MCF 10A (cell line): ENCODE measurements at regions not wholly inside any gene's neighbourhood (a gene's known extent, or its start where the extent isn't known, plus 50 kb on each side); places are given as distances from the start of the nearest gene placed in this dataset.

Source experiments
- BruUV-seq: library from RNA; stranded (reverse); fragments of 400-500 nt; replicated peaks from 2 replicates; lab custom pipeline; 2021; lab: Mats Ljungman, UMichigan
- CTCF ChIA-PET: fragments of 300-600 bp; sonication (Branson Sonifier 250); formaldehyde crosslinking; extraction: SDS; loops from one replicate; lab custom pipeline; 2021; ENCODE audit warnings: antibody characterized with exemption, inconsistent platforms; lab: Yijun Ruan, JAX
- POLR2A ChIA-PET: fragments of 300-600, 350-650 bp; sonication (Branson Sonifier 250); formaldehyde crosslinking; extraction: SDS; loops from one replicate; lab custom pipeline; 2020; ENCODE audit warnings: antibody characterized with exemption, inconsistent platforms; lab: Yijun Ruan, JAX
- DNase-seq: peaks from one replicate; pipeline ENCODE4 v3.0.0-alpha.2; 2018; ENCODE audit not compliant: unreplicated experiment
- H3K27ac Mint-ChIP-seq: one replicate; pipeline ENCODE4 v1.8.0; 2022; ENCODE audit warnings: mild to moderate bottlenecking, low read depth, mixed read lengths; ENCODE audit not compliant: unreplicated experiment
- H3K27me3 Mint-ChIP-seq: one replicate; pipeline ENCODE4 v1.8.0; 2022; ENCODE audit warnings: mixed read lengths; ENCODE audit not compliant: insufficient read depth, unreplicated experiment
- H3K36me3 Mint-ChIP-seq: one replicate; pipeline ENCODE4 v1.8.0; 2022; ENCODE audit warnings: mild to moderate bottlenecking, moderate library complexity, mixed read lengths; ENCODE audit not compliant: insufficient read depth, unreplicated experiment
- H3K4me1 Mint-ChIP-seq: one replicate; pipeline ENCODE4 v1.8.0; 2022; ENCODE audit warnings: mixed read lengths; ENCODE audit not compliant: insufficient read depth, unreplicated experiment
- H3K4me3 Mint-ChIP-seq: one replicate; pipeline ENCODE4 v1.8.0; 2022; ENCODE audit warnings: mild to moderate bottlenecking, moderate library complexity, mixed read lengths; ENCODE audit not compliant: unreplicated experiment
- H3K9me3 Mint-ChIP-seq: one replicate; pipeline ENCODE4 v1.8.0; 2022; ENCODE audit warnings: mixed read lengths; ENCODE audit not compliant: unreplicated experiment
- intact Hi-C: fragments of 100-400 bp; cut with micrococcal nuclease; formaldehyde crosslinking; loops from 2 replicates; pipeline ENCODE4 v1.14.1; 2022
- TF ChIP-seq, protein P1 (sequence below): fragments of 200-600 bp; IDR thresholded peaks from one replicate; pipeline ENCODE4 v1.8.0; 2022; ENCODE audit warnings: antibody characterized with exemption, mild to moderate bottlenecking; ENCODE audit not compliant: unreplicated experiment

DNA sequence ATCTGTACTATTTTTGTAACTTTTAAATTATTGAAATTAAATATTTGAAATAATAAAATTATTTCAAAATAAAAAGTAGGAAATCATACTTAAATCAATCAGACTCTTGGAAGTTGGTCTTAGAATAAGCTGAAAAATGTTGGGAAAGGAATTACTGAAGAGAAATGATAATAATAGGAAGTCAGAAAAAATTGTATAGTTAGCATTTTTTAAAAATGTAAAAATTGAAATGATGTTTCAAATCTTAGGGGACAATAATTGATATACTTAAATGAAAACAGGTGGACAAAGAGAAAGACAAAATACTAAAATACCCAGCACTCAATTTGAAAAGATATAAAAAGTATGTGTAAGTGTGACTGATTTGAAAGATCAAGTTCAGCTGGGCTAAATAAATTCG lies 186.1 kb downstream of the BMP2 start:
- CTCF ChIA-PET: no interaction called here
- POLR2A ChIA-PET: interaction anchor here (1.1 kb wide), 1 partner anchor 19 kb away, joined by 3 read pairs; no protein-coding TSS in a partner anchor
- intact Hi-C loops: no loop called here
- Mint-ChIP-seq H3K9me3 (peaks cover 9% of the 10 kb centered on the region), H3K4me1 (peaks cover 15% of the 10 kb centered on the region), H3K4me3 (no peak overlapping the region), H3K27me3 (no peaks in the 10 kb centered on the region), H3K27ac (no peak overlapping the region), H3K36me3 (no peaks in the 10 kb centered on the region)
- no TSS peak for BruUV-seq
- TF ChIP-seq, protein P1, sequence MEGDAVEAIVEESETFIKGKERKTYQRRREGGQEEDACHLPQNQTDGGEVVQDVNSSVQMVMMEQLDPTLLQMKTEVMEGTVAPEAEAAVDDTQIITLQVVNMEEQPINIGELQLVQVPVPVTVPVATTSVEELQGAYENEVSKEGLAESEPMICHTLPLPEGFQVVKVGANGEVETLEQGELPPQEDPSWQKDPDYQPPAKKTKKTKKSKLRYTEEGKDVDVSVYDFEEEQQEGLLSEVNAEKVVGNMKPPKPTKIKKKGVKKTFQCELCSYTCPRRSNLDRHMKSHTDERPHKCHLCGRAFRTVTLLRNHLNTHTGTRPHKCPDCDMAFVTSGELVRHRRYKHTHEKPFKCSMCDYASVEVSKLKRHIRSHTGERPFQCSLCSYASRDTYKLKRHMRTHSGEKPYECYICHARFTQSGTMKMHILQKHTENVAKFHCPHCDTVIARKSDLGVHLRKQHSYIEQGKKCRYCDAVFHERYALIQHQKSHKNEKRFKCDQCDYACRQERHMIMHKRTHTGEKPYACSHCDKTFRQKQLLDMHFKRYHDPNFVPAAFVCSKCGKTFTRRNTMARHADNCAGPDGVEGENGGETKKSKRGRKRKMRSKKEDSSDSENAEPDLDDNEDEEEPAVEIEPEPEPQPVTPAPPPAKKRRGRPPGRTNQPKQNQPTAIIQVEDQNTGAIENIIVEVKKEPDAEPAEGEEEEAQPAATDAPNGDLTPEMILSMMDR: no peak
- DNase-seq: no peak

DNA sequence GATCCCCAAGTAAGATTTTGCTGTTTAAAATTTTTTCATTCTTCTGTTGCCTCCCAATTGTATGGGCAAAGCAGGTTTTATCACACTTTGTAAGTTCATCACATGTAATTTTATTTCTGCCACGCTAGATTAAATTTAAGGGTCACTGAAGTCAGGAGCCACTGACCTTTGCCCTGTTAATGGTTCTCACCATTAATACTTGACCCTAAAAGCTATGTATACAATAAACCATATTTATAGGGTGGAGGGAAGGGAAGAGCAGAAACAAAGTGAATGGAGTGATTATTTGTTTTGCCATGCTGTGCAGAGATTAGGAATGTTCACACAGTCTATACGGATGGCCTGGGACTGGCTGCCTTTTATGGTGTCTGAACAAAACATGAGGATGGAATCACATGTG lies 186.7 kb downstream of the BMP2 start:
- Mint-ChIP-seq H3K36me3 (no peaks in the 10 kb centered on the region), H3K9me3 (peaks cover 9% of the 10 kb centered on the region), H3K27me3 (no peaks in the 10 kb centered on the region), H3K4me3 (no peak overlapping the region), H3K4me1 (peaks cover 15% of the 10 kb centered on the region), H3K27ac (no peak overlapping the region)
- no TSS peak for BruUV-seq
- TF ChIP-seq, protein P1: no peak
- intact Hi-C loops: no loop called here
- CTCF ChIA-PET: interaction anchor here (2.7 kb wide), 1 partner anchor 10 kb away, joined by 11 read pairs; no protein-coding TSS in a partner anchor
- no peak for DNase-seq
- POLR2A ChIA-PET: interaction anchor here (1.1 kb wide), 1 partner anchor 19 kb away, joined by 3 read pairs; no protein-coding TSS in a partner anchor

DNA sequence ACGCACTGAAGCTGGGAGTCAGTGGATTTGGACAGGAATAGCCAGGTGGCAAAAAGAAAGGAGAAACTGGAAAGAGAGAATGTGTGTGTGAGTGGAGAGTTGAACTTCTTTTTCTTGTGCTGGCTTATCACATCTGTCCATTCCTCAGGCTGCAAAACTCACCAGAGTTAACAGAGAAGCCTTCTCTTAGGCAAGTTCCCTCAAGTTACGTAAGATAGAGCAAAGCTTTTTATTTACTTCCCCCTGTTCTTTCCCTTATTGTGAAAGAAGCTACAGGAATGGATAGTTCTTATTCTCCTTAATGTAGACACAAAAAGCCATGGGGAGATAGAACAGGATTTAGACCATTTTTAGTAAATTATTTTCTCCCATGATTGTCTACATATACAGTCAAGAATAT lies 188.6 kb downstream of the BMP2 start:
- no peaks in the 10 kb centered on the region for H3K36me3 Mint-ChIP-seq
- peaks cover 9% of the 10 kb centered on the region for H3K9me3 Mint-ChIP-seq
- CTCF ChIA-PET: interaction anchor here (0.8 to 2.7 kb wide), 7 partner anchors 10 to 130 kb away, joined by 3 to 11 read pairs (median 3); no protein-coding TSS in a partner anchor
- H3K27ac Mint-ChIP-seq: peak overlapping the region; percentile 43
- DNase-seq: peak; percentile 61
- POLR2A ChIA-PET: interaction anchor here (0.6 to 2.2 kb wide), 12 partner anchors 8 to 203 kb away, joined by 3 to 27 read pairs (median 3); no protein-coding TSS in a partner anchor
- H3K4me3 Mint-ChIP-seq: no peak overlapping the region
- intact Hi-C loops: no loop called here
- no peaks in the 10 kb centered on the region for H3K27me3 Mint-ChIP-seq
- TF ChIP-seq, protein P1: no peak
- BruUV-seq: no TSS peak
- peaks cover 28% of the 10 kb centered on the region for H3K4me1 Mint-ChIP-seq

GRCh38 chr20:6956574-6956973 lies 189.1 kb downstream of the BMP2 start:
- peak; percentile 68 for DNase-seq
- Mint-ChIP-seq H3K27ac (peak overlapping the region; percentile 43), H3K4me1 (peaks cover 28% of the 10 kb centered on the region), H3K9me3 (peaks cover 4% of the 10 kb centered on the region), H3K36me3 (no peaks in the 10 kb centered on the region), H3K4me3 (no peak overlapping the region), H3K27me3 (no peaks in the 10 kb centered on the region)
- CTCF ChIA-PET: interaction anchor here (0.8 to 2.7 kb wide), 7 partner anchors 9 to 130 kb away, joined by 3 to 11 read pairs (median 3); no protein-coding TSS in a partner anchor
- no TSS peak for BruUV-seq
- TF ChIP-seq, protein P1: no peak
- intact Hi-C loops: no loop called here
- POLR2A ChIA-PET: interaction anchor here (0.6 to 2.2 kb wide), 11 partner anchors 9 to 203 kb away, joined by 3 to 27 read pairs (median 4); no protein-coding TSS in a partner anchor
